Esophagus muscularis mucosa (tissue), 4 donors: ENCODE measurements at regions not wholly inside any gene's neighbourhood (a gene's known extent, or its start where the extent isn't known, plus 50 kb on each side); places are given as distances from the start of the nearest gene placed in this dataset.

ENCODE experiments used
- DNase-seq: peaks from one replicate; pipeline ENCODE4 v3.0.0-alpha.2; 2017; ENCODE audit errors: extremely low spot score
- H3K27ac ChIP-seq, 4 donors: fragments of 200-600 bp; sonication (generic); replicated peaks in 1 of 4; 1 replicate in 3 of 4; 2 replicates in 1 of 4; pipeline ENCODE4 v1.5.1; 2016 to 2019; ENCODE audit warnings: mild to moderate bottlenecking in 1 of 4
- H3K27me3 ChIP-seq, 4 donors: fragments of 200-600 bp; sonication (generic); one replicate each; pipeline versions ENCODE4 v1.5.1 to v1.6.0; 2016 to 2019
- H3K36me3 ChIP-seq, 4 donors: fragments of 200-600 bp; sonication (generic); one replicate each; pipeline ENCODE4 v1.5.1; 2016 to 2019
- H3K4me1 ChIP-seq, 4 donors: fragments of 200-600 bp; sonication (generic); one replicate each; pipeline ENCODE4 v1.5.1; 2016 to 2019
- H3K4me3 ChIP-seq, 4 donors: fragments of 200-600 bp; sonication (generic); 1 replicate in 2 of 4; 2 replicates in 2 of 4; pipeline ENCODE4 v1.5.1; 2016 to 2019; ENCODE audit warnings: mild to moderate bottlenecking in 4 of 4, moderate library complexity in 1 of 4
- H3K9me3 ChIP-seq, 4 donors: fragments of 200-600 bp; sonication (generic); 1 replicate in 3 of 4; 2 replicates in 1 of 4; pipeline ENCODE4 v1.5.1; 2016 to 2019
- EP300 ChIP-seq: sonication (generic); formaldehyde crosslinking; IDR thresholded peaks from one replicate; pipeline ENCODE4 v1.6.1; 2017; ENCODE audit warnings: antibody characterized with exemption
- POLR2A ChIP-seq: fragments of 450-650 bp; IDR thresholded peaks from one replicate; pipeline ENCODE4 v1.6.1; 2017; ENCODE audit warnings: antibody characterized with exemption, moderate library complexity, mild to moderate bottlenecking, low read depth
- POLR2AphosphoS5 ChIP-seq, 2 donors: sonication (generic); formaldehyde crosslinking; IDR thresholded peaks; one replicate each; pipeline ENCODE4 v1.6.1; 2017; ENCODE audit warnings: antibody characterized with exemption in 2 of 2
- whole genome bisulfite sequencing: methylation state at CpG from one replicate; pipeline ENCODE4 v1.1.5; 2018; 5-methylcytosine and 5-hydroxymethylcytosine counted together
- intact Hi-C: fragments of 100-400 bp; cut with DNase I; formaldehyde crosslinking; loops from one replicate; pipeline ENCODE4 v1.15.1; 2023
- TF ChIP-seq, protein P1 (sequence below), 3 experiments: fragments of 200-600 bp in 2 of 3; fragments of 450-650 bp in 1 of 3; sonication (generic) in 2 of 3; IDR thresholded peaks; one replicate each; pipeline ENCODE4 v1.5.1; 2017 to 2019; ENCODE audit warnings: antibody characterized with exemption in 3 of 3, mild to moderate bottlenecking in 2 of 3, moderate library complexity in 1 of 3

- Histone ChIP-seq H3K27me3 (no peaks in the 10 kb centered on the region), H3K27ac (no peak overlapping the region), H3K36me3 (no peaks in the 10 kb centered on the region), H3K4me3 (no peak overlapping the region), H3K9me3 (no peaks in the 10 kb centered on the region), H3K4me1 (peaks cover 0 to 9% (median 6%) of the 10 kb centered on the region in 4 donors)
- 85% methylated on average over 1 of the region's 1 CpG for WGBS
- no peak for DNase-seq
- intact Hi-C loops = no loop called here
- TF ChIP-seq POLR2A = no peak
- no peak for TF ChIP-seq POLR2AphosphoS5 (IDR thresholded peaks at IDR 0.05)
- TF ChIP-seq, protein P1, sequence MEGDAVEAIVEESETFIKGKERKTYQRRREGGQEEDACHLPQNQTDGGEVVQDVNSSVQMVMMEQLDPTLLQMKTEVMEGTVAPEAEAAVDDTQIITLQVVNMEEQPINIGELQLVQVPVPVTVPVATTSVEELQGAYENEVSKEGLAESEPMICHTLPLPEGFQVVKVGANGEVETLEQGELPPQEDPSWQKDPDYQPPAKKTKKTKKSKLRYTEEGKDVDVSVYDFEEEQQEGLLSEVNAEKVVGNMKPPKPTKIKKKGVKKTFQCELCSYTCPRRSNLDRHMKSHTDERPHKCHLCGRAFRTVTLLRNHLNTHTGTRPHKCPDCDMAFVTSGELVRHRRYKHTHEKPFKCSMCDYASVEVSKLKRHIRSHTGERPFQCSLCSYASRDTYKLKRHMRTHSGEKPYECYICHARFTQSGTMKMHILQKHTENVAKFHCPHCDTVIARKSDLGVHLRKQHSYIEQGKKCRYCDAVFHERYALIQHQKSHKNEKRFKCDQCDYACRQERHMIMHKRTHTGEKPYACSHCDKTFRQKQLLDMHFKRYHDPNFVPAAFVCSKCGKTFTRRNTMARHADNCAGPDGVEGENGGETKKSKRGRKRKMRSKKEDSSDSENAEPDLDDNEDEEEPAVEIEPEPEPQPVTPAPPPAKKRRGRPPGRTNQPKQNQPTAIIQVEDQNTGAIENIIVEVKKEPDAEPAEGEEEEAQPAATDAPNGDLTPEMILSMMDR (IDR thresholded peaks at IDR 0.05) = no peak
- no peak for TF ChIP-seq EP300
Observed at GRCh38 chr2:12001621-12002020, 255.2 kb downstream of the LPIN1 start.

GRCh38 chr2:12002215-12002614 is 255.8 kb downstream of the LPIN1 start:
- H3K9me3 ChIP-seq = no peaks in the 10 kb centered on the region
- no peak for DNase-seq
- 83% methylated on average over 3 of the region's 3 CpGs for WGBS
- no peaks in the 10 kb centered on the region for H3K27me3 ChIP-seq
- H3K27ac ChIP-seq = no peak overlapping the region
- intact Hi-C loops = no loop called here
- H3K4me3 ChIP-seq = no peak overlapping the region
- peaks cover 0 to 11% (median 9%) of the 10 kb centered on the region in 4 donors for H3K4me1 ChIP-seq
- TF ChIP-seq POLR2AphosphoS5 (IDR thresholded peaks at IDR 0.05) = no peak
- TF ChIP-seq, protein P1 (IDR thresholded peaks at IDR 0.05) = no peak
- no peak for TF ChIP-seq POLR2A
- TF ChIP-seq EP300 = no peak
- H3K36me3 ChIP-seq = no peaks in the 10 kb centered on the region

DNA sequence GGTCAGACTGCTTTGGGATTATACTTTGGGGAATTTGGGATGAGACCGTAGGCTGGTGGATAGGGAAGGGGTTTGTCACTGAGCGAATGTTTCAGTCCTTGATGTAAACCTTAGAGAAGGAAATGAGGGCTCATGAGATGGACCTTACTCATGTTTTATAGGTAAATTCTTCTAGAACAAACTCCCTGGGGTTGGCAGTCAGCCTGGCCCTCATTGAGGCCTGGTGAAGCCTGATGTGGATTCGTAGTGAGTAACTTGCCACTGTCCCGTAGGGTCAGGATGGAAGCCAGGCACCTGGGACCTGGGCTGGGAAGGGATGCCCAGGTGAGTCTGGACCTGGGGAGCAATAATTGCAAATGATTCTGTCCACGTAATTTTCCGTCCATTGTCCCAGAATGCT is 258.3 kb downstream of the LPIN1 start:
- H3K27ac ChIP-seq = no peak overlapping the region
- peaks cover 0 to 11% (median 9%) of the 10 kb centered on the region in 4 donors for H3K4me1 ChIP-seq
- no peaks in the 10 kb centered on the region for H3K9me3 ChIP-seq
- no peak overlapping the region for H3K4me3 ChIP-seq
- H3K36me3 ChIP-seq = no peaks in the 10 kb centered on the region
- H3K27me3 ChIP-seq = no peaks in the 10 kb centered on the region
- TF ChIP-seq POLR2AphosphoS5 (IDR thresholded peaks at IDR 0.05) = no peak
- TF ChIP-seq, protein P1 (IDR thresholded peaks at IDR 0.05) = no peak
- TF ChIP-seq POLR2A = no peak
- TF ChIP-seq EP300 = no peak
- whole genome bisulfite sequencing = 97% methylated on average over 6 of the region's 6 CpGs
- intact Hi-C loops = no loop called here
- DNase-seq = no peak

- TF ChIP-seq, protein P1 (IDR thresholded peaks at IDR 0.05) = no peak
- TF ChIP-seq EP300 (no peak), POLR2AphosphoS5 (IDR thresholded peaks at IDR 0.05) (no peak), POLR2A (no peak)
- H3K27me3 ChIP-seq = no peaks in the 10 kb centered on the region
- H3K36me3 ChIP-seq = no peaks in the 10 kb centered on the region
- no peaks in the 10 kb centered on the region for H3K9me3 ChIP-seq
- no peak overlapping the region for H3K27ac ChIP-seq
- peaks cover 0 to 11% (median 9%) of the 10 kb centered on the region in 4 donors for H3K4me1 ChIP-seq
- WGBS = 55% methylated on average over 8 of the region's 8 CpGs
- no peak overlapping the region for H3K4me3 ChIP-seq
- DNase-seq = no peak
- intact Hi-C loops = no loop called here
Observed at GRCh38 chr2:12005886-12006681, 259.7 kb downstream of the LPIN1 start.

DNA sequence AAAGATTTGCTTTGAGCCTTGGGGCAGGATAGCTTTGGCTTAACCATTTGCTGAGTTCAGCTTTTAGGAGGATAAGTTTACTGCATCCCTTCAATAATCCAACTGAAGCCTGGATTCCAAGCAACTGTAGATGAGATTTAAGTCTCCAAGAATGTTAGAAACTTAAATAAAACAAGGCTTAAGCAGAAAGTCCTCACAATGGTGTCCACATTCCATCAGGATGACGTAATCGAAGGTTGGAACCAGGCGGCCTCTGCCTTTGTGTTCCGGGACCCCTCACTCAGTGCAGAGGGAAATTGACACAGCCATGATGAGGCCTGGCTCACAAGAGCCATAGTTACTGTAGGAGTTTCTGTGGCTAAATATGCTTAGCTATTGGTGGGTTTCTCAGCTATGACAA is 260.4 kb downstream of the LPIN1 start:
- Histone ChIP-seq H3K9me3 (no peaks in the 10 kb centered on the region), H3K27me3 (no peaks in the 10 kb centered on the region), H3K27ac (no peak overlapping the region), H3K4me1 (peaks cover 0 to 11% (median 9%) of the 10 kb centered on the region in 4 donors), H3K36me3 (no peaks in the 10 kb centered on the region), H3K4me3 (no peak overlapping the region)
- no peak for DNase-seq
- TF ChIP-seq, protein P1 (IDR thresholded peaks at IDR 0.05) = no peak
- TF ChIP-seq EP300 (no peak), POLR2A (no peak), POLR2AphosphoS5 (IDR thresholded peaks at IDR 0.05) (no peak)
- intact Hi-C loops = no loop called here
- WGBS = 66% methylated on average over 4 of the region's 4 CpGs
